Upper lobe of left lung (tissue), 4 donors: ENCODE measurements at regions not wholly inside any gene's neighbourhood (a gene's known extent, or its start where the extent isn't known, plus 50 kb on each side); places are given as distances from the start of the nearest gene placed in this dataset.

Experiments
- EP300 ChIP-seq, 4 donors: sonication (generic); formaldehyde crosslinking; IDR thresholded peaks; one replicate each; pipeline ENCODE4 v1.5.1; 2017; ENCODE audit warnings: antibody characterized with exemption in 4 of 4, control low read depth in 2 of 4
- POLR2A ChIP-seq, 4 donors: fragments of 450-650 bp; IDR thresholded peaks; one replicate each; pipeline ENCODE4 v1.5.1; 2016 to 2017; ENCODE audit warnings: antibody characterized with exemption in 4 of 4, mild to moderate bottlenecking in 2 of 4
- POLR2AphosphoS5 ChIP-seq, 2 donors: sonication (generic); formaldehyde crosslinking; IDR thresholded peaks; one replicate each; pipeline ENCODE4 v1.5.1; 2017; ENCODE audit warnings: antibody characterized with exemption in 2 of 2
- TF ChIP-seq, protein P1 (sequence below), 6 experiments: fragments of 450-650 bp in 4 of 6; fragments of 200-600 bp in 2 of 6; sonication (generic) in 2 of 6; IDR thresholded peaks; one replicate each; pipeline ENCODE4 v1.5.1; 2016 to 2019; ENCODE audit warnings: antibody characterized with exemption in 6 of 6

- TF ChIP-seq, protein P1, sequence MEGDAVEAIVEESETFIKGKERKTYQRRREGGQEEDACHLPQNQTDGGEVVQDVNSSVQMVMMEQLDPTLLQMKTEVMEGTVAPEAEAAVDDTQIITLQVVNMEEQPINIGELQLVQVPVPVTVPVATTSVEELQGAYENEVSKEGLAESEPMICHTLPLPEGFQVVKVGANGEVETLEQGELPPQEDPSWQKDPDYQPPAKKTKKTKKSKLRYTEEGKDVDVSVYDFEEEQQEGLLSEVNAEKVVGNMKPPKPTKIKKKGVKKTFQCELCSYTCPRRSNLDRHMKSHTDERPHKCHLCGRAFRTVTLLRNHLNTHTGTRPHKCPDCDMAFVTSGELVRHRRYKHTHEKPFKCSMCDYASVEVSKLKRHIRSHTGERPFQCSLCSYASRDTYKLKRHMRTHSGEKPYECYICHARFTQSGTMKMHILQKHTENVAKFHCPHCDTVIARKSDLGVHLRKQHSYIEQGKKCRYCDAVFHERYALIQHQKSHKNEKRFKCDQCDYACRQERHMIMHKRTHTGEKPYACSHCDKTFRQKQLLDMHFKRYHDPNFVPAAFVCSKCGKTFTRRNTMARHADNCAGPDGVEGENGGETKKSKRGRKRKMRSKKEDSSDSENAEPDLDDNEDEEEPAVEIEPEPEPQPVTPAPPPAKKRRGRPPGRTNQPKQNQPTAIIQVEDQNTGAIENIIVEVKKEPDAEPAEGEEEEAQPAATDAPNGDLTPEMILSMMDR (IDR thresholded peaks at IDR 0.05), result no peak
- TF ChIP-seq POLR2AphosphoS5 (IDR thresholded peaks at IDR 0.05) (no peak), POLR2A (IDR thresholded peaks at IDR 0.05) (no peak), EP300 (IDR thresholded peaks at IDR 0.05) (no peak)
These were observed 71.0 kb upstream of the ZNF423 start for GRCh38 chr16:49926941-49927340.
